DND-41 (cell line): ENCODE measurements at regions not wholly inside any gene's neighbourhood (a gene's known extent, or its start where the extent isn't known, plus 50 kb on each side); places are given as distances from the start of the nearest gene placed in this dataset.
"Not testable (repeated sequence)": the region's sequence is repeated elsewhere in the genome, so short reads cannot be mapped to it uniquely, and the experiment has no call there.

ENCODE experiments used
- ATAC-seq: fragments of 200-7000 bp; cut with Tn5 transposase; 3 replicates; pipeline ENCODE4 v1.9.1; 2021; ENCODE audit warnings: low read depth; ENCODE audit not compliant: insufficient read depth
- DNase-seq: peaks from one replicate; pipeline ENCODE4 v3.0.0-alpha.2; 2020
- H2AFZ ChIP-seq: 2 replicates; pipeline ENCODE4 v1.6.0; 2012; ENCODE audit warnings: low read depth, low read length
- H3K27ac ChIP-seq: 2 replicates; pipeline ENCODE4 v1.5.1; 2012; ENCODE audit warnings: low read length, inconsistent platforms
- H3K27me3 ChIP-seq: fragments of 200-600 bp; sonication (generic); 2 replicates; pipeline ENCODE4 v1.6.0; 2012; ENCODE audit warnings: low read length, mild to moderate bottlenecking, inconsistent platforms; ENCODE audit not compliant: insufficient read depth, poor library complexity
- H3K36me3 ChIP-seq: 2 replicates; pipeline ENCODE4 v1.5.1; 2012; ENCODE audit warnings: low read length, inconsistent platforms; ENCODE audit not compliant: insufficient read depth
- H3K4me1 ChIP-seq: 2 replicates; pipeline ENCODE4 v1.5.1; 2012; ENCODE audit warnings: mild to moderate bottlenecking, low read length; ENCODE audit not compliant: insufficient read depth
- H3K4me2 ChIP-seq: 2 replicates; pipeline ENCODE4 v1.6.0; 2012; ENCODE audit warnings: mild to moderate bottlenecking, moderate library complexity, low read length, inconsistent platforms; ENCODE audit not compliant: insufficient read depth
- H3K4me3 ChIP-seq, 2 experiments: fragments of 200-600 bp in 1 of 2; shearing (Covaris generic) in 1 of 2; 2 replicates each; pipeline ENCODE4 v1.5.1; 2012 to 2016; ENCODE audit warnings: inconsistent platforms in 2 of 2, low read length in 2 of 2, mild to moderate bottlenecking in 2 of 2, low read depth in 1 of 2, moderate library complexity in 1 of 2
- H3K79me2 ChIP-seq: 2 replicates; pipeline ENCODE4 v1.6.0; 2012; ENCODE audit warnings: low read length, inconsistent platforms; ENCODE audit not compliant: insufficient read depth
- H3K9ac ChIP-seq: 2 replicates; pipeline ENCODE4 v1.6.0; 2012; ENCODE audit warnings: low read depth, mild to moderate bottlenecking, inconsistent platforms, low read length, moderate library complexity
- H3K9me3 ChIP-seq: 2 replicates; pipeline ENCODE4 v1.5.1; 2012; ENCODE audit warnings: low read length, moderate library complexity, mild to moderate bottlenecking, inconsistent platforms; ENCODE audit not compliant: insufficient read depth, severe bottlenecking
- H4K20me1 ChIP-seq: 2 replicates; pipeline ENCODE4 v1.6.0; 2012; ENCODE audit warnings: low read length; ENCODE audit not compliant: insufficient read depth
- CTCF ChIP-seq: IDR thresholded peaks from 2 replicates; pipeline ENCODE4 v1.5.1; 2012; ENCODE audit warnings: borderline replicate concordance, low read length, moderate library complexity, mild to moderate bottlenecking; ENCODE audit not compliant: poor library complexity, severe bottlenecking; ENCODE audit errors: extremely low read depth
- EZH2 ChIP-seq: IDR thresholded peaks from 3 replicates; pipeline ENCODE4 v1.6.1; 2012; ENCODE audit warnings: borderline replicate concordance, low read depth, mild to moderate bottlenecking, moderate library complexity, low read length, inconsistent platforms; ENCODE audit not compliant: severe bottlenecking

GRCh38 chr4:45471335-45471734 is 652.5 kb downstream of the GABRG1 start:
- H3K36me3 ChIP-seq: no peaks in the 10 kb centered on the region
- DNase-seq (no peak), ATAC-seq (no peak)
- no peaks in the 10 kb centered on the region for H3K79me2 ChIP-seq
- no peaks in the 10 kb centered on the region for H3K27me3 ChIP-seq
- no peak overlapping the region for H3K4me2 ChIP-seq
- H4K20me1 ChIP-seq: no peaks in the 10 kb centered on the region
- no peaks in the 10 kb centered on the region for H3K9me3 ChIP-seq
- no peak overlapping the region for H3K27ac ChIP-seq
- no peak overlapping the region for H3K9ac ChIP-seq
- TF ChIP-seq EZH2 (no peak), CTCF (no peak)
- H3K4me1 ChIP-seq: no peaks in the 10 kb centered on the region
- no peak overlapping the region for H2AFZ ChIP-seq
- no peak overlapping the region for H3K4me3 ChIP-seq

- no peak overlapping the region for H3K27ac ChIP-seq
- H3K36me3 ChIP-seq: no peaks in the 10 kb centered on the region
- DNase-seq: no peak
- no peaks in the 10 kb centered on the region for H3K79me2 ChIP-seq
- no peak overlapping the region for H3K4me2 ChIP-seq
- no peak overlapping the region for H2AFZ ChIP-seq
- ATAC-seq: no peak
- no peaks in the 10 kb centered on the region for H3K27me3 ChIP-seq
- H4K20me1 ChIP-seq: no peaks in the 10 kb centered on the region
- no peaks in the 10 kb centered on the region for H3K9me3 ChIP-seq
- no peak overlapping the region for H3K4me3 ChIP-seq
- no peak overlapping the region for H3K9ac ChIP-seq
- TF ChIP-seq CTCF: no peak
- TF ChIP-seq EZH2: no peak
- H3K4me1 ChIP-seq: no peaks in the 10 kb centered on the region
These were observed 656.7 kb downstream of the GABRG1 start for GRCh38 chr4:45467157-45467556.

- not testable (repeated sequence) for H3K36me3 ChIP-seq, DNase-seq, H3K4me2 ChIP-seq, H3K27me3 ChIP-seq, H3K4me3 ChIP-seq, H3K4me1 ChIP-seq, H4K20me1 ChIP-seq, H3K9ac ChIP-seq, H3K9me3 ChIP-seq, ATAC-seq, H3K27ac ChIP-seq, H2AFZ ChIP-seq, H3K79me2 ChIP-seq
These were observed 663.7 kb downstream of the GABRG1 start for GRCh38 chr4:45460157-45460556.

GRCh38 chr4:45455217-45455616 is 668.6 kb downstream of the GABRG1 start:
- DNase-seq (no peak), ATAC-seq (no peak)
- no peak overlapping the region for H2AFZ ChIP-seq
- H3K4me3 ChIP-seq: no peak overlapping the region
- no peak overlapping the region for H3K4me2 ChIP-seq
- H4K20me1 ChIP-seq: no peaks in the 10 kb centered on the region
- TF ChIP-seq CTCF: no peak
- TF ChIP-seq EZH2: no peak
- H3K27me3 ChIP-seq: no peaks in the 10 kb centered on the region
- H3K79me2 ChIP-seq: no peaks in the 10 kb centered on the region
- H3K36me3 ChIP-seq: no peaks in the 10 kb centered on the region
- H3K9ac ChIP-seq: no peak overlapping the region
- H3K27ac ChIP-seq: no peak overlapping the region
- H3K4me1 ChIP-seq: no peaks in the 10 kb centered on the region
- H3K9me3 ChIP-seq: no peaks in the 10 kb centered on the region
